Activated CD8-positive, alpha-beta T cell treated with anti-CD3 and anti-CD28 coated beads for 36 hours (primary cell): ENCODE measurements at regions not wholly inside any gene's neighbourhood (a gene's known extent, or its start where the extent isn't known, plus 50 kb on each side); places are given as distances from the start of the nearest gene placed in this dataset.
"Not testable (repeated sequence)": the region's sequence is repeated elsewhere in the genome, so short reads cannot be mapped to it uniquely, and the experiment has no call there.

Experiments used
- ATAC-seq: fragments of 200-7000 bp; cut with Tn5 transposase; one replicate; pipeline ENCODE4 v1.10.0; 2021; ENCODE audit warnings: mild to moderate bottlenecking, moderate library complexity
- CTCF ChIA-PET: fragments of 350-600 bp; sonication (Branson Sonifier 250); formaldehyde crosslinking; loops from one replicate; lab custom pipeline; 2021; ENCODE audit warnings: antibody characterized with exemption; lab: Charles Lee
- POLR2A ChIA-PET: fragments of 350-600 bp; sonication (Branson Sonifier 250); formaldehyde crosslinking; loops from one replicate; lab custom pipeline; 2021; ENCODE audit warnings: antibody characterized with exemption; lab: Charles Lee
- DNase-seq: peaks from one replicate; pipeline ENCODE4 v3.0.0-alpha.2; 2020
- H3K27ac Mint-ChIP-seq: one replicate; pipeline ENCODE4 v1.8.0; 2021; ENCODE audit warnings: mild to moderate bottlenecking, mixed read lengths
- H3K27me3 Mint-ChIP-seq: one replicate; pipeline ENCODE4 v1.8.0; 2021; ENCODE audit warnings: mixed read lengths
- H3K36me3 Mint-ChIP-seq: one replicate; pipeline ENCODE4 v1.8.0; 2021; ENCODE audit warnings: low read depth, mixed read lengths
- H3K4me1 Mint-ChIP-seq: one replicate; pipeline ENCODE4 v1.8.0; 2021; ENCODE audit warnings: low read depth, mixed read lengths
- H3K4me3 Mint-ChIP-seq: one replicate; pipeline ENCODE4 v1.8.0; 2021; ENCODE audit warnings: mild to moderate bottlenecking, moderate library complexity, mixed read lengths
- H3K9me3 Mint-ChIP-seq: one replicate; pipeline ENCODE4 v1.8.0; 2021; ENCODE audit warnings: mixed read lengths
- CTCF ChIP-seq: fragments of 200-600 bp; IDR thresholded peaks from one replicate; pipeline ENCODE4 v1.8.0; 2022; ENCODE audit warnings: antibody characterized with exemption, mild to moderate bottlenecking
- intact Hi-C: fragments of 100-400 bp; cut with micrococcal nuclease; formaldehyde crosslinking; loops from one replicate; pipeline ENCODE4 v1.10.0; 2022

- DNase-seq, CTCF ChIA-PET, intact Hi-C loops, H3K9me3 Mint-ChIP-seq, POLR2A ChIA-PET, H3K27ac Mint-ChIP-seq, H3K4me3 Mint-ChIP-seq, H3K36me3 Mint-ChIP-seq, H3K4me1 Mint-ChIP-seq, ATAC-seq, H3K27me3 Mint-ChIP-seq: not testable (repeated sequence)
Measured at GRCh38 chrY:7588176-7588575, 676.6 kb upstream of the AMELY start.

- H3K27ac Mint-ChIP-seq: no peak overlapping the region
- POLR2A ChIA-PET: no interaction called here
- no peak overlapping the region for H3K4me3 Mint-ChIP-seq
- ATAC-seq (no peak), DNase-seq (no peak)
- CTCF ChIA-PET: no interaction called here
- peaks cover 1% of the 10 kb centered on the region for H3K27me3 Mint-ChIP-seq
- intact Hi-C loops: no loop called here
- no peak for TF ChIP-seq CTCF
- no peaks in the 10 kb centered on the region for H3K36me3 Mint-ChIP-seq
- no peaks in the 10 kb centered on the region for H3K4me1 Mint-ChIP-seq
- no peaks in the 10 kb centered on the region for H3K9me3 Mint-ChIP-seq
Measured at GRCh38 chrY:7562541-7562940, 651.0 kb upstream of the AMELY start.

GRCh38 chrY:7557675-7558074 is 646.1 kb upstream of the AMELY start:
- CTCF ChIA-PET: no interaction called here
- no peaks in the 10 kb centered on the region for H3K36me3 Mint-ChIP-seq
- H3K27ac Mint-ChIP-seq: no peak overlapping the region
- POLR2A ChIA-PET: no interaction called here
- ATAC-seq (no peak), DNase-seq (no peak)
- H3K9me3 Mint-ChIP-seq: no peaks in the 10 kb centered on the region
- no peaks in the 10 kb centered on the region for H3K27me3 Mint-ChIP-seq
- no peak for TF ChIP-seq CTCF
- no peak overlapping the region for H3K4me3 Mint-ChIP-seq
- no peaks in the 10 kb centered on the region for H3K4me1 Mint-ChIP-seq
- intact Hi-C loops: no loop called here

GRCh38 chrY:7555006-7555405 is 643.5 kb upstream of the AMELY start:
- no peaks in the 10 kb centered on the region for H3K4me1 Mint-ChIP-seq
- H3K27ac Mint-ChIP-seq: no peak overlapping the region
- ChIA-PET POLR2A (no interaction called here), CTCF (no interaction called here)
- ATAC-seq (no peak), DNase-seq (no peak)
- H3K36me3 Mint-ChIP-seq: no peaks in the 10 kb centered on the region
- H3K27me3 Mint-ChIP-seq: no peaks in the 10 kb centered on the region
- no peak for TF ChIP-seq CTCF
- H3K9me3 Mint-ChIP-seq: no peaks in the 10 kb centered on the region
- intact Hi-C loops: no loop called here
- no peak overlapping the region for H3K4me3 Mint-ChIP-seq

- H3K4me3 Mint-ChIP-seq: no peak overlapping the region
- ChIA-PET CTCF (no interaction called here), POLR2A (no interaction called here)
- ATAC-seq (no peak), DNase-seq (no peak)
- H3K9me3 Mint-ChIP-seq: no peaks in the 10 kb centered on the region
- no peaks in the 10 kb centered on the region for H3K4me1 Mint-ChIP-seq
- H3K36me3 Mint-ChIP-seq: no peaks in the 10 kb centered on the region
- TF ChIP-seq CTCF: no peak
- intact Hi-C loops: no loop called here
- H3K27me3 Mint-ChIP-seq: peaks cover 2% of the 10 kb centered on the region
- no peak overlapping the region for H3K27ac Mint-ChIP-seq
Measured at GRCh38 chrY:7545060-7545459, 633.5 kb upstream of the AMELY start.

- Mint-ChIP-seq H3K27ac (no peak overlapping the region), H3K36me3 (no peaks in the 10 kb centered on the region), H3K4me3 (no peak overlapping the region), H3K27me3 (peaks cover 2% of the 10 kb centered on the region), H3K4me1 (no peaks in the 10 kb centered on the region), H3K9me3 (no peaks in the 10 kb centered on the region)
- DNase-seq: no peak
- no peak for TF ChIP-seq CTCF
- ChIA-PET POLR2A (no interaction called here), CTCF (no interaction called here)
- intact Hi-C loops: no loop called here
- ATAC-seq: no peak
Measured at GRCh38 chrY:7544172-7544770, 632.7 kb upstream of the AMELY start.
